ENCODE measurements at regions not wholly inside any gene's neighbourhood (a gene's known extent, or its start where the extent isn't known, plus 50 kb on each side); places are given as distances from the start of the nearest gene placed in this dataset.

DNA sequence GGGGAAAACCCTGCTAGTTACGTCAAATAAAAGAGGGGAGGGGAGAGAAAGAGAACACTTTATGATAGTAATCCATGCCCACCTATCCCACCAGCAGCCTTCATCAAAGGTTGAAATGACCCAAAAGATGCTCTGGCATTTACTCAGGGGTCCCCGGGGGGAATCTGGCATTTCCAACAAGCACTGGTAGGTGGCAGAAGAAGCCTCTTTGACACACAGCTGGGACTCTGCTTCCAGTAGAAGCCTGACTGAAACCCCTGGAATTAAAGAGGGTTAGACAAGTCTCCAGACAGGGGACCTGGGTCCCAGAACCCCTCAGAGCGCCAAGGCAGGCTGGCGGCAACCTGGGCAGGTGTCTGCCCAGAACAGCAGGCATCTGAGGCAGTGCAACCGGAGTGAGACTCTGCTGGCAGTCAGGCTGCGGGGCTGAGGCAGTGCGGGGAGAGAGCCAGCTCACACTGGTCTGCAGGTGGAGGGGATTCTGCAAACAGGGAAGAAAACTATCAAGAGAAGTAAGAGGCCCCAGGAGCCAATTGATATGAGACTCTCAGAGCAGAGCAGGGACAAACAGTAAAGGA lies 85.0 kb upstream of the CAPRIN2 start:
- H3K27me3 Mint-ChIP-seq (ENCODE audit: unreplicated experiment), result peaks cover 3% of the 10 kb centered on the region
- TF ChIP-seq, protein P1, sequence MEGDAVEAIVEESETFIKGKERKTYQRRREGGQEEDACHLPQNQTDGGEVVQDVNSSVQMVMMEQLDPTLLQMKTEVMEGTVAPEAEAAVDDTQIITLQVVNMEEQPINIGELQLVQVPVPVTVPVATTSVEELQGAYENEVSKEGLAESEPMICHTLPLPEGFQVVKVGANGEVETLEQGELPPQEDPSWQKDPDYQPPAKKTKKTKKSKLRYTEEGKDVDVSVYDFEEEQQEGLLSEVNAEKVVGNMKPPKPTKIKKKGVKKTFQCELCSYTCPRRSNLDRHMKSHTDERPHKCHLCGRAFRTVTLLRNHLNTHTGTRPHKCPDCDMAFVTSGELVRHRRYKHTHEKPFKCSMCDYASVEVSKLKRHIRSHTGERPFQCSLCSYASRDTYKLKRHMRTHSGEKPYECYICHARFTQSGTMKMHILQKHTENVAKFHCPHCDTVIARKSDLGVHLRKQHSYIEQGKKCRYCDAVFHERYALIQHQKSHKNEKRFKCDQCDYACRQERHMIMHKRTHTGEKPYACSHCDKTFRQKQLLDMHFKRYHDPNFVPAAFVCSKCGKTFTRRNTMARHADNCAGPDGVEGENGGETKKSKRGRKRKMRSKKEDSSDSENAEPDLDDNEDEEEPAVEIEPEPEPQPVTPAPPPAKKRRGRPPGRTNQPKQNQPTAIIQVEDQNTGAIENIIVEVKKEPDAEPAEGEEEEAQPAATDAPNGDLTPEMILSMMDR (IDR thresholded peaks at IDR 0.05; ENCODE audit: unreplicated experiment), result no peak
- H3K4me1 Mint-ChIP-seq (ENCODE audit: unreplicated experiment), result peaks cover 12% of the 10 kb centered on the region
- H3K4me3 Mint-ChIP-seq (ENCODE audit: unreplicated experiment), result no peak overlapping the region
- no peak overlapping the region for H3K27ac Mint-ChIP-seq (ENCODE audit: unreplicated experiment)
- no peaks in the 10 kb centered on the region for H3K36me3 Mint-ChIP-seq (ENCODE audit: low read depth, unreplicated experiment)
- DNase-seq (ENCODE audit: low spot score), result no peak
- no peaks in the 10 kb centered on the region for H3K9me3 Mint-ChIP-seq (ENCODE audit: unreplicated experiment)

DNA sequence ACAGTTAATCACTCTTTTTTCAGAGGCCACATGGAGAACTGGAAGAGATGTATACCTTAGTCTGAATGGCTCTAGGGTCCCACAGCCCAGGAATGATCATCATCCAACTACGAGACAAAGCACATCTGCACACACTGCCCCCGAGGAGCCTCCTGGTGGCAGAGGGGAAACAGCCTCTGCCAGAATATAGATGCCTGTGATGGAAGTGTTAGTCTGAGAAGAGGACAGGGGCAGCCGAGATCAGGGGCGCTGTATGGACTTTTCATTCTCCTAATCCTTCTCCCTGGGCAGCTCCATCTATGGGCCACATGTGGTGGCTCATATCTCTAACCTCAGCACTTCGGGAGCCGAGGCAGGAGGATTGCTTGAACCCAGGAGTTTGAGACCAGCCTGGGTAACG lies 82.8 kb upstream of the CAPRIN2 start:
- Mint-ChIP-seq H3K9me3 (ENCODE audit: unreplicated experiment) (no peaks in the 10 kb centered on the region), H3K36me3 (ENCODE audit: low read depth, unreplicated experiment) (no peaks in the 10 kb centered on the region), H3K27ac (ENCODE audit: unreplicated experiment) (no peak overlapping the region), H3K4me3 (ENCODE audit: unreplicated experiment) (no peak overlapping the region), H3K27me3 (ENCODE audit: unreplicated experiment) (peaks cover 3% of the 10 kb centered on the region), H3K4me1 (ENCODE audit: unreplicated experiment) (no peaks in the 10 kb centered on the region)
- TF ChIP-seq, protein P1 (IDR thresholded peaks at IDR 0.05; ENCODE audit: unreplicated experiment), result no peak
- no peak for DNase-seq (ENCODE audit: low spot score)

DNA sequence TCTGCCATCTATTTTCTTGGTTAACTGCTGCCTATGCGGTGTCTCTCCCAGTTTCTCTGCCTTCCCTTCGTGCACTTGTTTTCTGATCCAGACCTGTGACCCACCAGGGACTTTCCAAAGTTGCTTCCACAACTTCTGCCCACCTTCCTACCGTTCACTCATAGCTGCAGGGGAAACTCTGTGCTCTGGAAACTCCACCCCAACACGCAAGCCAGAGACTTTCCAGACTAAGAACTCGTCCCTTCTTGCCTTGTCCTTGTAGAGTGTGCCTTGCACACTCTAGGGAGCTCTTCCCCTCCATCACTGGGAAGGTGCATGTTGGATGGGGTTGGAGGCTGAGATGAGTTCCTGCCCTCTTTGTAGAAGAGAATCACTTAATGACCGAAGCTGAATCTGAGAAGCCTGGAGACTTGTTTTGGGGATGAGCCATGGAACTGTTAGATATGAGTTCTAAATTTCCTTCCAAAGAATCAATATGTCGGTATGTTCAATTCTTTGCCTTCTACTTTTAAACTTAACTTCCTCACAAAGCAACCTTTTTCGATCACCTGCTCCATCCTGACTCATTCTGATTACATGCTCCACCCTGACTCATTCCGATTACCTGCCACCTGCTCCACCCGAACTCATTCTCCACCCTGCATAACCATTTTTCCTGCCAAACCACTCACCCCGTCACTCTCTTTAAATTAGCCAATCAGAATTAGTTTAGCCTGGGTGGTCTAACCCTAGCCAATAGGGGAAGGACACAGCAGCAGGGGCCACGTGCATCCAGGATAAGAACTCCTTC lies 82.1 kb upstream of the CAPRIN2 start:
- Mint-ChIP-seq H3K27me3 (ENCODE audit: unreplicated experiment) (peaks cover 3% of the 10 kb centered on the region), H3K27ac (ENCODE audit: unreplicated experiment) (no peak overlapping the region), H3K4me3 (ENCODE audit: unreplicated experiment) (no peak overlapping the region), H3K4me1 (ENCODE audit: unreplicated experiment) (no peaks in the 10 kb centered on the region), H3K36me3 (ENCODE audit: low read depth, unreplicated experiment) (no peaks in the 10 kb centered on the region), H3K9me3 (ENCODE audit: unreplicated experiment) (no peaks in the 10 kb centered on the region)
- DNase-seq (ENCODE audit: low spot score), result no peak
- TF ChIP-seq, protein P1 (IDR thresholded peaks at IDR 0.05; ENCODE audit: unreplicated experiment), result no peak

DNA sequence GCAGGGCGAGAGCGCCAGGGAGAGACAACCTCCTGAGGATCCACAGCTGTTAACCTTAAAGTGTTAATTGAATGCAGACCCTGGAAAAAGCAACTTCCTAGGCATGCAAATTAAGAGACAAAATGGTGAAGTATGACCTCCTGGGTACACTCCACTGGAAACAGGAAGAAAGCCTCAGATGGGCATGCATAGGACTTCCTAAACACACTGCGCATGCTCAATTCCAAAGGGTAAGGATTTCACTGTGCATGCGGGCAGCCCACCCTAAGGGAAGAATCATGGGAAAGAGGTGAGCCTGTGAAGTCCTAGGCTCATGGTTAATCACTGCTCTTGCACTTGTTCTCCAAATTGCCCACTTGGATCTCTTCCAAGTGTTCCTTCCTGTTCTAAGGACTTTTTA lies 80.5 kb upstream of the CAPRIN2 start:
- TF ChIP-seq, protein P1 (IDR thresholded peaks at IDR 0.05; ENCODE audit: unreplicated experiment), result no peak
- no peaks in the 10 kb centered on the region for H3K4me1 Mint-ChIP-seq (ENCODE audit: unreplicated experiment)
- DNase-seq (ENCODE audit: low spot score), result no peak
- H3K4me3 Mint-ChIP-seq (ENCODE audit: unreplicated experiment), result no peak overlapping the region
- H3K27ac Mint-ChIP-seq (ENCODE audit: unreplicated experiment), result no peak overlapping the region
- peaks cover 3% of the 10 kb centered on the region for H3K36me3 Mint-ChIP-seq (ENCODE audit: low read depth, unreplicated experiment)
- peaks cover 3% of the 10 kb centered on the region for H3K27me3 Mint-ChIP-seq (ENCODE audit: unreplicated experiment)
- H3K9me3 Mint-ChIP-seq (ENCODE audit: unreplicated experiment), result no peaks in the 10 kb centered on the region

DNA sequence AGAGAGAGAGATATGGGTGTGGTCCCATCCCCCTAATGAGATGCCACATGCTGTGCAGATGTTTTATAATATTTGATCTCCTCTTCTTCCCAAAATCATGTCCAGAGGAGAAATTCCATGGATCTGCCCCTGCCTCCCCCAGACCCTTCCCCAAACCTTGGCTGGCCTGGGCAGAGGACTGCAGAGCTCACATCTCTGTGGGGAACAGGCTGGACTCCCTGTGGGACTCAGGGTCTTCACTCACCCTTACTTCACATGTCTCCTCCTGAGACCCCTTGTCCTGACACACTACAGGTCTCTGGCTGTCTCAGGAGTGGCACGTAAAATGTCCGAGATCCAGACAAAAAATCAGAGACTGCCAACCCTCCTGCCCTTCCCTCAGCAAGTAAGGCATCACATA lies 76.0 kb upstream of the CAPRIN2 start:
- TF ChIP-seq, protein P1 (IDR thresholded peaks at IDR 0.05; ENCODE audit: unreplicated experiment), result no peak
- Mint-ChIP-seq H3K27ac (ENCODE audit: unreplicated experiment) (no peak overlapping the region), H3K4me1 (ENCODE audit: unreplicated experiment) (no peaks in the 10 kb centered on the region), H3K9me3 (ENCODE audit: unreplicated experiment) (no peaks in the 10 kb centered on the region), H3K36me3 (ENCODE audit: low read depth, unreplicated experiment) (peaks cover 3% of the 10 kb centered on the region), H3K27me3 (ENCODE audit: unreplicated experiment) (peaks cover 5% of the 10 kb centered on the region), H3K4me3 (ENCODE audit: unreplicated experiment) (peak overlapping the region; percentile 78)
- DNase-seq (ENCODE audit: low spot score), result no peak
